Transverse colon (tissue), 4 donors: ENCODE measurements at regions not wholly inside any gene's neighbourhood (a gene's known extent, or its start where the extent isn't known, plus 50 kb on each side); places are given as distances from the start of the nearest gene placed in this dataset.

Source experiments
- EP300 ChIP-seq: sonication (generic); formaldehyde crosslinking; IDR thresholded peaks from one replicate; pipeline ENCODE4 v1.6.1; 2017; ENCODE audit warnings: antibody characterized with exemption, low read depth
- POLR2A ChIP-seq: fragments of 450-650 bp; IDR thresholded peaks from one replicate; pipeline ENCODE4 v1.6.1; 2016; ENCODE audit warnings: antibody characterized with exemption, mild to moderate bottlenecking, moderate library complexity
- POLR2AphosphoS5 ChIP-seq, 3 donors: sonication (generic); formaldehyde crosslinking; IDR thresholded peaks; one replicate each; pipeline ENCODE4 v1.6.1; 2016; ENCODE audit warnings: antibody characterized with exemption in 3 of 3
- TF ChIP-seq, protein P1 (sequence below), 5 experiments: fragments of 200-600 bp in 3 of 5; fragments of 450-650 bp in 2 of 5; sonication (generic) in 3 of 5; IDR thresholded peaks; 1 replicate in 2 of 5; 2 replicates in 3 of 5; pipeline ENCODE4 v1.5.1; 2016 to 2017; ENCODE audit warnings: antibody characterized with exemption in 5 of 5, inconsistent platforms in 3 of 5, mild to moderate bottlenecking in 2 of 5, moderate library complexity in 1 of 5

- TF ChIP-seq POLR2AphosphoS5 (IDR thresholded peaks at IDR 0.05): no peak
- no peak for TF ChIP-seq POLR2A
- TF ChIP-seq, protein P1, sequence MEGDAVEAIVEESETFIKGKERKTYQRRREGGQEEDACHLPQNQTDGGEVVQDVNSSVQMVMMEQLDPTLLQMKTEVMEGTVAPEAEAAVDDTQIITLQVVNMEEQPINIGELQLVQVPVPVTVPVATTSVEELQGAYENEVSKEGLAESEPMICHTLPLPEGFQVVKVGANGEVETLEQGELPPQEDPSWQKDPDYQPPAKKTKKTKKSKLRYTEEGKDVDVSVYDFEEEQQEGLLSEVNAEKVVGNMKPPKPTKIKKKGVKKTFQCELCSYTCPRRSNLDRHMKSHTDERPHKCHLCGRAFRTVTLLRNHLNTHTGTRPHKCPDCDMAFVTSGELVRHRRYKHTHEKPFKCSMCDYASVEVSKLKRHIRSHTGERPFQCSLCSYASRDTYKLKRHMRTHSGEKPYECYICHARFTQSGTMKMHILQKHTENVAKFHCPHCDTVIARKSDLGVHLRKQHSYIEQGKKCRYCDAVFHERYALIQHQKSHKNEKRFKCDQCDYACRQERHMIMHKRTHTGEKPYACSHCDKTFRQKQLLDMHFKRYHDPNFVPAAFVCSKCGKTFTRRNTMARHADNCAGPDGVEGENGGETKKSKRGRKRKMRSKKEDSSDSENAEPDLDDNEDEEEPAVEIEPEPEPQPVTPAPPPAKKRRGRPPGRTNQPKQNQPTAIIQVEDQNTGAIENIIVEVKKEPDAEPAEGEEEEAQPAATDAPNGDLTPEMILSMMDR (IDR thresholded peaks at IDR 0.05): no peak
- TF ChIP-seq EP300: no peak
Measured at GRCh38 chr2:180145163-180145562, 138.1 kb upstream of the CWC22 start.
